Activated naive CD8-positive, alpha-beta T cell treated with anti-CD3 and anti-CD28 coated beads, Interleukin-2, amount 10 ng/mL, durations not matched to agents 7 days and 5 days (primary cell): ENCODE measurements at regions not wholly inside any gene's neighbourhood (a gene's known extent, or its start where the extent isn't known, plus 50 kb on each side); places are given as distances from the start of the nearest gene placed in this dataset.
"Not testable (repeated sequence)": the region's sequence is repeated elsewhere in the genome, so short reads cannot be mapped to it uniquely, and the experiment has no call there.

Source experiments
- ATAC-seq: fragments of 150-1000 bp; cut with Tn5 transposase; one replicate; pipeline ENCODE4 v1.10.0; 2021; ENCODE audit warnings: low read depth, moderate library complexity
- POLR2A ChIA-PET: fragments of 350-600 bp; sonication (Branson Sonifier 250); formaldehyde crosslinking; loops from one replicate; lab custom pipeline; 2021; ENCODE audit warnings: antibody characterized with exemption; lab: Charles Lee
- DNase-seq: peaks from one replicate; pipeline ENCODE4 v3.0.0; 2021
- H3K27ac Mint-ChIP-seq: one replicate; pipeline ENCODE4 v1.8.0; 2022; ENCODE audit warnings: mild to moderate bottlenecking, mixed read lengths
- H3K27me3 Mint-ChIP-seq: one replicate; pipeline ENCODE4 v1.8.0; 2022; ENCODE audit warnings: mild to moderate bottlenecking, moderate library complexity, mixed read lengths
- H3K36me3 Mint-ChIP-seq: one replicate; pipeline ENCODE4 v1.8.0; 2021; ENCODE audit warnings: mild to moderate bottlenecking, mixed read lengths
- H3K4me1 Mint-ChIP-seq: one replicate; pipeline ENCODE4 v1.8.0; 2021; ENCODE audit warnings: mixed read lengths
- H3K4me3 Mint-ChIP-seq: one replicate; pipeline ENCODE4 v1.8.0; 2022; ENCODE audit warnings: mild to moderate bottlenecking, moderate library complexity, mixed read lengths
- H3K9me3 Mint-ChIP-seq: one replicate; pipeline ENCODE4 v1.8.0; 2021; ENCODE audit warnings: mixed read lengths

GRCh38 chr9:108756746-108757490 is 98.9 kb downstream of the ACTL7B start:
- POLR2A ChIA-PET, result no interaction called here
- ATAC-seq (no peak), DNase-seq (no peak)
- Mint-ChIP-seq H3K27me3 (no peaks in the 10 kb centered on the region), H3K27ac (no peak overlapping the region), H3K4me1 (no peaks in the 10 kb centered on the region), H3K36me3 (no peaks in the 10 kb centered on the region), H3K9me3 (peaks cover 7% of the 10 kb centered on the region), H3K4me3 (no peak overlapping the region)

GRCh38 chr9:108755979-108756378 is 99.8 kb downstream of the ACTL7B start:
- no peaks in the 10 kb centered on the region for H3K27me3 Mint-ChIP-seq
- H3K9me3 Mint-ChIP-seq, result peaks cover 7% of the 10 kb centered on the region
- no peaks in the 10 kb centered on the region for H3K36me3 Mint-ChIP-seq
- DNase-seq, result no peak
- ATAC-seq, result no peak
- H3K4me1 Mint-ChIP-seq, result no peaks in the 10 kb centered on the region
- POLR2A ChIA-PET, result no interaction called here
- H3K27ac Mint-ChIP-seq, result no peak overlapping the region
- no peak overlapping the region for H3K4me3 Mint-ChIP-seq

GRCh38 chr9:108751369-108751768 is 104.4 kb downstream of the ACTL7B start:
- Mint-ChIP-seq H3K27me3 (no peaks in the 10 kb centered on the region), H3K36me3 (no peaks in the 10 kb centered on the region), H3K4me3 (no peak overlapping the region), H3K4me1 (no peaks in the 10 kb centered on the region), H3K27ac (no peak overlapping the region), H3K9me3 (peaks cover 7% of the 10 kb centered on the region)
- POLR2A ChIA-PET, result no interaction called here
- DNase-seq (no peak), ATAC-seq (no peak)

GRCh38 chr9:108750661-108751215 is 105.0 kb downstream of the ACTL7B start:
- no peaks in the 10 kb centered on the region for H3K4me1 Mint-ChIP-seq
- H3K9me3 Mint-ChIP-seq, result peaks cover 7% of the 10 kb centered on the region
- DNase-seq (no peak), ATAC-seq (no peak)
- no peak overlapping the region for H3K4me3 Mint-ChIP-seq
- POLR2A ChIA-PET, result no interaction called here
- no peaks in the 10 kb centered on the region for H3K27me3 Mint-ChIP-seq
- no peaks in the 10 kb centered on the region for H3K36me3 Mint-ChIP-seq
- no peak overlapping the region for H3K27ac Mint-ChIP-seq

- Mint-ChIP-seq H3K27me3 (no peaks in the 10 kb centered on the region), H3K4me3 (no peak overlapping the region), H3K36me3 (no peaks in the 10 kb centered on the region), H3K9me3 (peaks cover 6% of the 10 kb centered on the region), H3K4me1 (no peaks in the 10 kb centered on the region), H3K27ac (no peak overlapping the region)
- ATAC-seq, result no peak
- DNase-seq, result no peak
- POLR2A ChIA-PET, result no interaction called here
Measured at GRCh38 chr9:108748776-108749175, 107.0 kb downstream of the ACTL7B start.

GRCh38 chr9:108746864-108747263 is 108.9 kb downstream of the ACTL7B start:
- no peaks in the 10 kb centered on the region for H3K4me1 Mint-ChIP-seq
- ATAC-seq (no peak), DNase-seq (no peak)
- H3K4me3 Mint-ChIP-seq, result no peak overlapping the region
- no peak overlapping the region for H3K27ac Mint-ChIP-seq
- H3K9me3 Mint-ChIP-seq, result no peaks in the 10 kb centered on the region
- POLR2A ChIA-PET, result no interaction called here
- no peaks in the 10 kb centered on the region for H3K36me3 Mint-ChIP-seq
- no peaks in the 10 kb centered on the region for H3K27me3 Mint-ChIP-seq

GRCh38 chr9:108746001-108746400 is 109.8 kb downstream of the ACTL7B start:
- no peak overlapping the region for H3K27ac Mint-ChIP-seq
- no peaks in the 10 kb centered on the region for H3K9me3 Mint-ChIP-seq
- H3K36me3 Mint-ChIP-seq, result no peaks in the 10 kb centered on the region
- H3K4me3 Mint-ChIP-seq, result no peak overlapping the region
- DNase-seq (no peak), ATAC-seq (no peak)
- H3K4me1 Mint-ChIP-seq, result no peaks in the 10 kb centered on the region
- no peaks in the 10 kb centered on the region for H3K27me3 Mint-ChIP-seq
- POLR2A ChIA-PET, result no interaction called here

GRCh38 chr9:108744641-108745040 is 111.1 kb downstream of the ACTL7B start:
- ATAC-seq (no peak), DNase-seq (no peak)
- Mint-ChIP-seq H3K9me3 (no peaks in the 10 kb centered on the region), H3K27me3 (no peaks in the 10 kb centered on the region), H3K27ac (no peak overlapping the region), H3K36me3 (no peaks in the 10 kb centered on the region), H3K4me1 (no peaks in the 10 kb centered on the region), H3K4me3 (no peak overlapping the region)
- POLR2A ChIA-PET, result no interaction called here

- no peaks in the 10 kb centered on the region for H3K4me1 Mint-ChIP-seq
- H3K27ac Mint-ChIP-seq, result no peak overlapping the region
- H3K9me3 Mint-ChIP-seq, result no peaks in the 10 kb centered on the region
- no peaks in the 10 kb centered on the region for H3K36me3 Mint-ChIP-seq
- H3K27me3 Mint-ChIP-seq, result no peaks in the 10 kb centered on the region
- ATAC-seq, result no peak
- no peak overlapping the region for H3K4me3 Mint-ChIP-seq
- POLR2A ChIA-PET, result no interaction called here
- DNase-seq, result no peak
Measured at GRCh38 chr9:108743901-108744371, 111.8 kb downstream of the ACTL7B start.

- Mint-ChIP-seq H3K27ac (no peak overlapping the region), H3K36me3 (no peaks in the 10 kb centered on the region), H3K27me3 (no peaks in the 10 kb centered on the region), H3K4me1 (no peaks in the 10 kb centered on the region), H3K9me3 (no peaks in the 10 kb centered on the region), H3K4me3 (no peak overlapping the region)
- no peak for ATAC-seq
- POLR2A ChIA-PET, result no interaction called here
- no peak for DNase-seq
Measured at GRCh38 chr9:108743416-108743815, 112.4 kb downstream of the ACTL7B start.

- POLR2A ChIA-PET, result no interaction called here
- Mint-ChIP-seq H3K9me3 (no peaks in the 10 kb centered on the region), H3K27ac (no peak overlapping the region), H3K4me3 (no peak overlapping the region), H3K4me1 (no peaks in the 10 kb centered on the region), H3K27me3 (no peaks in the 10 kb centered on the region), H3K36me3 (no peaks in the 10 kb centered on the region)
- DNase-seq (no peak), ATAC-seq (no peak)
Measured at GRCh38 chr9:108742191-108742590, 113.6 kb downstream of the ACTL7B start.

GRCh38 chr9:108731292-108731691 is 124.5 kb downstream of the ACTL7B start:
- ATAC-seq, DNase-seq, H3K9me3 Mint-ChIP-seq, POLR2A ChIA-PET, H3K36me3 Mint-ChIP-seq, H3K27ac Mint-ChIP-seq, H3K27me3 Mint-ChIP-seq, H3K4me3 Mint-ChIP-seq, H3K4me1 Mint-ChIP-seq: not testable (repeated sequence)

GRCh38 chr9:108727580-108728111 is 128.1 kb downstream of the ACTL7B start:
- POLR2A ChIA-PET, result no interaction called here
- DNase-seq (no peak), ATAC-seq (no peak)
- Mint-ChIP-seq H3K27ac (no peak overlapping the region), H3K4me1 (no peaks in the 10 kb centered on the region), H3K27me3 (no peaks in the 10 kb centered on the region), H3K9me3 (peaks cover 3% of the 10 kb centered on the region), H3K36me3 (no peaks in the 10 kb centered on the region), H3K4me3 (no peak overlapping the region)

GRCh38 chr9:108724652-108725051 is 131.1 kb downstream of the ACTL7B start:
- no peak for ATAC-seq

More at GRCh38 chr9:108724652-108725051, 131.1 kb downstream of the ACTL7B start:
- POLR2A ChIA-PET, result no interaction called here
- Mint-ChIP-seq H3K4me1 (no peaks in the 10 kb centered on the region), H3K4me3 (no peak overlapping the region), H3K36me3 (no peaks in the 10 kb centered on the region), H3K9me3 (peaks cover 2% of the 10 kb centered on the region), H3K27me3 (no peaks in the 10 kb centered on the region), H3K27ac (no peak overlapping the region)
- DNase-seq, result no peak
